ENCODE measurements at regions not wholly inside any gene's neighbourhood (a gene's known extent, or its start where the extent isn't known, plus 50 kb on each side); places are given as distances from the start of the nearest gene placed in this dataset.

DNA sequence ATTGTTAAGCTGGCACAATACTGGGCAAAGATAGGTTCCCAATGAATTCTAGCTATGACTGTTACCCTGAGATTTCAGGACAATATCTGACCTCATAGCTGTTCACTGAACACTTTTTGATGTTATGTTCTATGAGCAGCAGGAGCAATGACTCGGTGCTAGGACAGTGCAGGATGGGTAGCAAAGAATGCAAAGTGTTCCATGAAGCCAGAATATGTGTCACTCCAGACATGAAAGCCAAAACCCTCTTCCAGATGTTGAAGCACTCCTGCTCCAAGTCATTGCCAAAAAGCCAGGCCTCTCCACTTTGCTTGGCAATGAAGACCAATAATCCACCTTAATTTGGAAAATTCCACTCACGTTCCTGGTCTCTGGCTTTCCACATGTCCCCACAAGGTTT is 300.9 kb upstream of the CPEB2 start:
- no peaks in the 10 kb centered on the region for H3K36me3 Mint-ChIP-seq (ENCODE audit: insufficient read depth)
- no peak for DNase-seq (ENCODE audit: low spot score in 2 of 2)
- no peak for ATAC-seq (replicated peaks; ENCODE audit: extremely low read depth, poor library complexity, severe bottlenecking)
- no peak overlapping the region for H3K4me3 Mint-ChIP-seq
- peaks cover 24% of the 10 kb centered on the region for H3K27me3 Mint-ChIP-seq
- no peaks in the 10 kb centered on the region for H3K9me3 Mint-ChIP-seq
- H3K27ac Mint-ChIP-seq (ENCODE audit: low read depth): no peak overlapping the region
- H3K4me1 Mint-ChIP-seq: no peaks in the 10 kb centered on the region

GRCh38 chr4:14701896-14702295 is 300.4 kb upstream of the CPEB2 start:
- DNase-seq (ENCODE audit: low spot score in 2 of 2): no peak
- no peaks in the 10 kb centered on the region for H3K9me3 Mint-ChIP-seq

DNA sequence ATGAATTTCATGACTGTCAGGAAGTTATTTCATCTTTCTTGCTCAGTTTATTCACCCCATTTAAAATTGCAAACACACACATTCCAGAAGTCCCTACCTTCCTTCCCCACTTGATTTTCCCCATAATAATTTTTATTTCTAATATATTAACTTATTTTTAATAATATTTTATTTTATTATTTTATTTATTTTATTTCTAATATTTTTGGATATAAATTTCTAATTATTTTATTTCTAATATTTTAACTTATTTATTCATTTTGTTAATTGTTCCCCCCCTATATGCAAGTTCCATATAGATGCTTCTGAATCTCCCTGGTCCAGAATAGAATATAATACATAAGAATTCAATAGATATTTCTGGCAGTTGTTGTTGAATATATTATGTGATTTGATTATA is 293.7 kb upstream of the CPEB2 start:
- DNase-seq (ENCODE audit: low spot score in 2 of 2): no peak
- no peak for ATAC-seq (replicated peaks; ENCODE audit: extremely low read depth, poor library complexity, severe bottlenecking)
- Mint-ChIP-seq H3K27me3 (peaks cover 24% of the 10 kb centered on the region), H3K27ac (ENCODE audit: low read depth) (no peak overlapping the region), H3K4me3 (no peak overlapping the region), H3K36me3 (ENCODE audit: insufficient read depth) (peaks cover 2% of the 10 kb centered on the region), H3K4me1 (no peaks in the 10 kb centered on the region), H3K9me3 (no peaks in the 10 kb centered on the region)

More at GRCh38 chr4:14701896-14702295, 300.4 kb upstream of the CPEB2 start:
- no peak overlapping the region for H3K4me3 Mint-ChIP-seq
- no peaks in the 10 kb centered on the region for H3K4me1 Mint-ChIP-seq
- no peak overlapping the region for H3K27ac Mint-ChIP-seq (ENCODE audit: low read depth)
- H3K36me3 Mint-ChIP-seq (ENCODE audit: insufficient read depth): no peaks in the 10 kb centered on the region
- no peak for ATAC-seq (replicated peaks; ENCODE audit: extremely low read depth, poor library complexity, severe bottlenecking)
- peaks cover 24% of the 10 kb centered on the region for H3K27me3 Mint-ChIP-seq

DNA sequence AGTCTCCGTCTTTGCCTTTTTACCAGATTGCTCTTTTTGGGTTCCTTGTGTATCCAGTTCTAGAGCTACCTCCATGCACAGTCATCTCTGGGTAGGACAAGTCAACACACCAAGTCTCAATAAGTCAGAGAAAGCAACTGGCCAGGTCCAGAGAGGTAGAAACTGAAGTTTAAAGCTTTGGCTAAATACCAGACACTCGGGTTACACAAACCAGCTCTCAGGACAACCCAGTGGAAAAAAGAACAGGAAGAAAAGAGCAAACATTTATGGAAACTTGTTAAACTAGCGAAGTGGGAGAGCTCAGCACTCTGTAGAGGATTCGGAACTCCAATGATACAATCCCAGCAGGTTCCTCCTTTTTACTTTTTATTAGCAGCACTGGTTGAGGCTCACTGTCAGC is 291.0 kb upstream of the CPEB2 start:
- peaks cover 2% of the 10 kb centered on the region for H3K36me3 Mint-ChIP-seq (ENCODE audit: insufficient read depth)
- no peak for DNase-seq (ENCODE audit: low spot score in 2 of 2)

GRCh38 chr4:14716691-14717090 is 285.6 kb upstream of the CPEB2 start:
- ATAC-seq (replicated peaks; ENCODE audit: extremely low read depth, poor library complexity, severe bottlenecking): no peak
- no peaks in the 10 kb centered on the region for H3K4me1 Mint-ChIP-seq
- peaks cover 10% of the 10 kb centered on the region for H3K9me3 Mint-ChIP-seq
- peaks cover 40% of the 10 kb centered on the region for H3K27me3 Mint-ChIP-seq
- H3K27ac Mint-ChIP-seq (ENCODE audit: low read depth): no peak overlapping the region
- DNase-seq (ENCODE audit: low spot score in 2 of 2): no peak
- H3K36me3 Mint-ChIP-seq (ENCODE audit: insufficient read depth): no peaks in the 10 kb centered on the region
- H3K4me3 Mint-ChIP-seq: no peak overlapping the region

More for the DNA sequence above, 291.0 kb upstream of the CPEB2 start:
- Mint-ChIP-seq H3K27me3 (peaks cover 24% of the 10 kb centered on the region), H3K9me3 (no peaks in the 10 kb centered on the region), H3K27ac (ENCODE audit: low read depth) (no peak overlapping the region), H3K4me3 (no peak overlapping the region), H3K4me1 (no peaks in the 10 kb centered on the region)
- no peak for ATAC-seq (replicated peaks; ENCODE audit: extremely low read depth, poor library complexity, severe bottlenecking)

DNA sequence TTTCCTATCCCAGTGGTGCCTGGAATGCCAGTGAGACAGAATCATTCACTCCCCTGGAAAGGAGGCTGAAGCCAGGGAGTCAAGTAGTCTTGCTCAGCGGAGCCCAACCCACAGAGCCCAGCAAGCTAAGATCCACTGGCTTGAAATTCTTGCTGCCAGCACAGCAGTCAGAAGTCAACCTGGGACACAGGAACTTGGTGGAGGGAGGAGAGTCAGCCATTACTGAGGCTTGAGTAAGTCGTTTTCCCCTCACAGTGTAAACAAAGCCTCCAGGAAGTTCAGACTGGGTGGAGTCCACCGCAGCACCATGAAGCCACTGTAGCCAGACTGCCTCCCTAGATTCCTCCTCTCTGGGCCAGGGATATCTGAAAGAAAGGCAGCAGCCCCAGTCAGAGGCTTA is 283.2 kb upstream of the CPEB2 start:
- no peak for DNase-seq (ENCODE audit: low spot score in 2 of 2)
- Mint-ChIP-seq H3K36me3 (ENCODE audit: insufficient read depth) (no peaks in the 10 kb centered on the region), H3K27ac (ENCODE audit: low read depth) (no peak overlapping the region), H3K27me3 (peaks cover 43% of the 10 kb centered on the region), H3K9me3 (peaks cover 11% of the 10 kb centered on the region), H3K4me3 (no peak overlapping the region), H3K4me1 (no peaks in the 10 kb centered on the region)
- ATAC-seq (replicated peaks; ENCODE audit: extremely low read depth, poor library complexity, severe bottlenecking): no peak

- Mint-ChIP-seq H3K27ac (ENCODE audit: low read depth) (no peak overlapping the region), H3K27me3 (peaks cover 18% of the 10 kb centered on the region), H3K36me3 (ENCODE audit: insufficient read depth) (peaks cover 1% of the 10 kb centered on the region), H3K9me3 (peaks cover 4% of the 10 kb centered on the region), H3K4me3 (no peak overlapping the region), H3K4me1 (no peaks in the 10 kb centered on the region)
- DNase-seq (ENCODE audit: low spot score in 2 of 2) (no peak), ATAC-seq (replicated peaks; ENCODE audit: extremely low read depth, poor library complexity, severe bottlenecking) (no peak)
These were observed 275.8 kb upstream of the CPEB2 start for GRCh38 chr4:14726441-14726840.

- Mint-ChIP-seq H3K4me3 (no peak overlapping the region), H3K4me1 (no peaks in the 10 kb centered on the region), H3K27me3 (peaks cover 13% of the 10 kb centered on the region), H3K36me3 (ENCODE audit: insufficient read depth) (peaks cover 1% of the 10 kb centered on the region), H3K27ac (ENCODE audit: low read depth) (no peak overlapping the region), H3K9me3 (no peaks in the 10 kb centered on the region)
- ATAC-seq (replicated peaks; ENCODE audit: extremely low read depth, poor library complexity, severe bottlenecking) (no peak), DNase-seq (ENCODE audit: low spot score in 2 of 2) (no peak)
These were observed 275.4 kb upstream of the CPEB2 start for GRCh38 chr4:14726877-14727361.

GRCh38 chr4:14729282-14730000 is 272.8 kb upstream of the CPEB2 start:
- no peak for ATAC-seq (replicated peaks; ENCODE audit: extremely low read depth, poor library complexity, severe bottlenecking)

DNA sequence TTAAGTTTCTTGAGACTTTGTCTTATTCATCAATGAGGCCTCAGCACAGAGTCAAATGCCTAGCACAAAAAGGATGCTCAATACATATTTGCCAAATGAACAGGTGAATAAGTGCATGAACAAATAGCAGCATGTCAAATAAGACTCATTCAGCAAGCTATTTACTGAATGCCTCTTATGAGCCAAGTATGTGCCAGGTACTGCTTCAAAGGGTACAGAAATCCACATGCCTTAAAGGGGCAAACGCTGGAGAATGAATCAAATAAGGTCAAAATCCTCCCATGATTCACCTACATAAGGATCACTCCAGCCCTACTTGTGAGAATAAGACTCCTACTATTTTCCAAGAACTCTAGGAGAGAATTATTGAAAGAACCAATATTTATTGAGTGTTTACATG is 260.2 kb upstream of the CPEB2 start:
- Mint-ChIP-seq H3K27ac (ENCODE audit: low read depth) (no peak overlapping the region), H3K36me3 (ENCODE audit: insufficient read depth) (peaks cover 2% of the 10 kb centered on the region)
- no peak for ATAC-seq (replicated peaks; ENCODE audit: extremely low read depth, poor library complexity, severe bottlenecking)

More at GRCh38 chr4:14729282-14730000, 272.8 kb upstream of the CPEB2 start:
- Mint-ChIP-seq H3K4me1 (no peaks in the 10 kb centered on the region), H3K36me3 (ENCODE audit: insufficient read depth) (peaks cover 1% of the 10 kb centered on the region), H3K27ac (ENCODE audit: low read depth) (no peak overlapping the region), H3K4me3 (no peak overlapping the region), H3K27me3 (peaks cover 12% of the 10 kb centered on the region), H3K9me3 (no peaks in the 10 kb centered on the region)
- no peak for DNase-seq (ENCODE audit: low spot score in 2 of 2)

GRCh38 chr4:14743172-14743571 is 259.1 kb upstream of the CPEB2 start:
- peaks cover 2% of the 10 kb centered on the region for H3K36me3 Mint-ChIP-seq (ENCODE audit: insufficient read depth)
- no peak for DNase-seq (ENCODE audit: low spot score in 2 of 2)
- ATAC-seq (replicated peaks; ENCODE audit: extremely low read depth, poor library complexity, severe bottlenecking): no peak
- no peaks in the 10 kb centered on the region for H3K9me3 Mint-ChIP-seq
- H3K4me3 Mint-ChIP-seq: no peak overlapping the region
- H3K27me3 Mint-ChIP-seq: peaks cover 19% of the 10 kb centered on the region
- no peak overlapping the region for H3K27ac Mint-ChIP-seq (ENCODE audit: low read depth)
- no peaks in the 10 kb centered on the region for H3K4me1 Mint-ChIP-seq

More for the DNA sequence above, 260.2 kb upstream of the CPEB2 start:
- Mint-ChIP-seq H3K9me3 (no peaks in the 10 kb centered on the region), H3K4me1 (no peaks in the 10 kb centered on the region), H3K27me3 (peaks cover 19% of the 10 kb centered on the region), H3K4me3 (no peak overlapping the region)
- DNase-seq (ENCODE audit: low spot score in 2 of 2): no peak

DNA sequence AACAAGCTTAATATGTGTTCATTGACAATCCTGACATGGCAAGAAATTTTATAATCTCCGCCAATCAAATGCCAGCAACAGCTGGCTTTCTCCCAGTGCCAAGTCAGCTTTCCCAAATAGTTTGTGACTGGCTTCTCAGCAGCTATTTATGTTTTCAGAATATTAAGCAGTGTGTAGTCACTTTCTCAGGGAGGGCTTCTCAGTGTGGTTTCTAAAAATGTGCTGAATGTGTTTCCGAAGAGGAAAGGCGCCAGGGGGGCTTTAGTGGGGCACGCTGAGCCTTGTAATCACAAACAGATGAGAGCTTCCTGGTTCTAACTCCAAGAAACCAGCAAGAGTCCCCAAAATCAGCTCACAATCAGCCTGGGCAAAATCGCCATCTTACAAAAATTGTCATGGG is 258.7 kb upstream of the CPEB2 start:
- Mint-ChIP-seq H3K4me1 (no peaks in the 10 kb centered on the region), H3K27me3 (peaks cover 19% of the 10 kb centered on the region), H3K27ac (ENCODE audit: low read depth) (no peak overlapping the region), H3K4me3 (no peak overlapping the region), H3K36me3 (ENCODE audit: insufficient read depth) (peaks cover 2% of the 10 kb centered on the region), H3K9me3 (no peaks in the 10 kb centered on the region)
- DNase-seq (ENCODE audit: low spot score in 2 of 2): no peak
- ATAC-seq (replicated peaks; ENCODE audit: extremely low read depth, poor library complexity, severe bottlenecking): no peak

DNA sequence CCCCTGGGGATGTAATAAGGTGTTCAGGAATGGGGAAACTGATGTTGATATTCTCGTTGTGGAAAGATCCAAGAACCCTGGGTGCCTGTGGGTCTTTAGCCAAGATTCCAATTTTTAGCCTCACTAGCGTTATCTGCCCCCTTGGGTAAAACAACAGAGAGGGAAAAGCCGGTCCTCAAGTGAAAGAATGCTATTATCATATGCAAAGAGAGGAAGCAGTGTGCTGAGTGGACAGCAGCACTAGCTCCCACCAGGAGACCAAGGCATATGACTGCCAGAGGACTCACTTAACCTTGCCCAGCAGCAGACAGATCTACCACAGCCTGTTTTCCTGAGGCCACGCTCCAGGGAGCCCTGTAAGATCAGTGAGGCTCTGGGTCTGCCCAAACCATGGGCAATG is 257.9 kb upstream of the CPEB2 start:
- DNase-seq (ENCODE audit: low spot score in 2 of 2) (no peak), ATAC-seq (replicated peaks; ENCODE audit: extremely low read depth, poor library complexity, severe bottlenecking) (no peak)
- Mint-ChIP-seq H3K27me3 (peaks cover 19% of the 10 kb centered on the region), H3K36me3 (ENCODE audit: insufficient read depth) (peaks cover 2% of the 10 kb centered on the region), H3K4me1 (no peaks in the 10 kb centered on the region), H3K4me3 (no peak overlapping the region), H3K27ac (ENCODE audit: low read depth) (no peak overlapping the region), H3K9me3 (no peaks in the 10 kb centered on the region)

Measured in central memory CD8-positive, alpha-beta T cell (primary cell).